HS-27A (cell line): ENCODE measurements at regions not wholly inside any gene's neighbourhood (a gene's known extent, or its start where the extent isn't known, plus 50 kb on each side); places are given as distances from the start of the nearest gene placed in this dataset.

Experiments used
- DNase-seq: peaks from one replicate; pipeline ENCODE4 v3.0.0-alpha.2; 2012; ENCODE audit warnings: low read depth, missing footprints

DNA sequence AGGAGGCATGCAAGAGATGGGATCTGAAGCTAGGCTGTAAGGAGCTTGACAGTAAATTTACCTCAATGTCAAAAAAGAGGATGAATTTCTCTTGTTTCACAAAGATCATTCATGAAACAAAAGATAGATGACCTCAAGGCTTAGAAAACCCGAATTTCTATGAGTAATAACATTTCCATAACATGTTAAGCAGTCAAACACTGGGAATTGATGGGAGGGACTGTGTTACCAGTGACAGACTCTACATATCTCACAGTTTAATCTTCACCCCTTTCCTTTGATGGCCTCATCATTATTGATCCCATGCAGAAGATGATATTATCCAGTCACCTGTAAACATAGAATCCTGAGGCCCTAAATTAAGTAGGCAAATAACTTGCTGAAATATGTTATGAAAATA, 53.5 kb upstream of the VGLL3 start:
- no peak for DNase-seq

DNA sequence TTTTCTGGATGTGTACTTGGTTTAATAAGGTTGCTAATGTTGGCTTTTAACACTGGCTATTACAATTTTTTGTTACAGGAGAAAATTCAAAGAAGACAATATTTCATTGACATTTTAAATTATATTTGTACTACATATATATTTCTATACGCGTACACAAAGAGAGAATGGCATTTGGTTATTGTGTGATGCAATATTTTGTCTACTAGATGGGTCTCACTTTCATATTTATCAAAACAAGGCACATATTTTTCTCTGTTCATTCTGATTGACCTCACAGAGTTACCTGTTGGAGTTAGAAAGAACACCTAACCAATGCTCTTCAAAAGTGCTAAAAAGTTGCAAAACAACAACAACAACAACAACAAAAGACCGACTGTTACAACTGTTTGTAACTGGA, 50.2 kb upstream of the VGLL3 start:
- DNase-seq, result no peak
